ENCODE measurements at regions not wholly inside any gene's neighbourhood (a gene's known extent, or its start where the extent isn't known, plus 50 kb on each side); places are given as distances from the start of the nearest gene placed in this dataset.

DNA sequence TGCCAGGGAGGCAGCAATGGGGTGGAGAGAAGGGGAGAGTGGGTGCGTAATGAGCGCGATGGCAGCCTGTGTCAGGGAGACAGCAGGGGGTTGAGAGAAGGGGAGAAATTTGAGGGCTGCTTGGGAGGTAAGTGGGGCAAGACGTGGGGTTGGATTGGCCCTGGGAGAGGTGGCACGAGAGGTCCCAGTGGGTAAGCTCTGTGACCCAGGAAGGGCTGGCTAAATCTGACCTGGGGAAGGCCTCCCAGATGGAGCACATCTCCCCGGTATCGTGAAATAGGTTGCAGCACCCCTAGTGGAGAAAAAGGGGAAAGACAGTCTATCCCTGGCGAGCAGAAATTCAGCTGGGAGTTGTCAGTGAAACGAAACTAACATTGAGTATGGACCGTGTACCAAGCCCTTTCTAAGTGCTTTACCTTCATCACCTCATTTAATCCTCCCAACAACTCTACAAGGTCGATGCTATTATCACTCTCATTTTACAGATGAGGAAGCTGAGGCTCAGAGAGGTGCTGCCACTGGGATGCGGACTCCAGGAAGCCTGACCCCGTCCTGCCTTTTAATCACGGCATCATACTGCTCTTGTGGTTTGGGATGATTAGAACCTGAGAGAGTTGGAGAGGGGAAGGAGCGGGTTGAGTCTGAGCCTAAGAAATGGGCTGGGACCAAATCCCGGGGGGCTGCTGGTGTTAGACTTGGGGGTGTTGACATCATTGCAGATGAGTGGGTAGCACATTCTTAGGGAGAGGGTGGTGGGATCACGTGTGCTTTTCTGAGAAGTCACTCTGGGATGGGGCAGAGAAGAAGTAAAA is 56.6 kb upstream of the RPL11 start:
- TF ChIP-seq, protein P1, sequence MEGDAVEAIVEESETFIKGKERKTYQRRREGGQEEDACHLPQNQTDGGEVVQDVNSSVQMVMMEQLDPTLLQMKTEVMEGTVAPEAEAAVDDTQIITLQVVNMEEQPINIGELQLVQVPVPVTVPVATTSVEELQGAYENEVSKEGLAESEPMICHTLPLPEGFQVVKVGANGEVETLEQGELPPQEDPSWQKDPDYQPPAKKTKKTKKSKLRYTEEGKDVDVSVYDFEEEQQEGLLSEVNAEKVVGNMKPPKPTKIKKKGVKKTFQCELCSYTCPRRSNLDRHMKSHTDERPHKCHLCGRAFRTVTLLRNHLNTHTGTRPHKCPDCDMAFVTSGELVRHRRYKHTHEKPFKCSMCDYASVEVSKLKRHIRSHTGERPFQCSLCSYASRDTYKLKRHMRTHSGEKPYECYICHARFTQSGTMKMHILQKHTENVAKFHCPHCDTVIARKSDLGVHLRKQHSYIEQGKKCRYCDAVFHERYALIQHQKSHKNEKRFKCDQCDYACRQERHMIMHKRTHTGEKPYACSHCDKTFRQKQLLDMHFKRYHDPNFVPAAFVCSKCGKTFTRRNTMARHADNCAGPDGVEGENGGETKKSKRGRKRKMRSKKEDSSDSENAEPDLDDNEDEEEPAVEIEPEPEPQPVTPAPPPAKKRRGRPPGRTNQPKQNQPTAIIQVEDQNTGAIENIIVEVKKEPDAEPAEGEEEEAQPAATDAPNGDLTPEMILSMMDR (IDR thresholded peaks at IDR 0.05), result peak; percentile 66 to 85 (median 85)
- no peak for TF ChIP-seq POLR2A (IDR thresholded peaks at IDR 0.05)

Data from vagina (tissue), 2 donors.